ENCODE measurements at regions not wholly inside any gene's neighbourhood (a gene's known extent, or its start where the extent isn't known, plus 50 kb on each side); places are given as distances from the start of the nearest gene placed in this dataset.

DNA sequence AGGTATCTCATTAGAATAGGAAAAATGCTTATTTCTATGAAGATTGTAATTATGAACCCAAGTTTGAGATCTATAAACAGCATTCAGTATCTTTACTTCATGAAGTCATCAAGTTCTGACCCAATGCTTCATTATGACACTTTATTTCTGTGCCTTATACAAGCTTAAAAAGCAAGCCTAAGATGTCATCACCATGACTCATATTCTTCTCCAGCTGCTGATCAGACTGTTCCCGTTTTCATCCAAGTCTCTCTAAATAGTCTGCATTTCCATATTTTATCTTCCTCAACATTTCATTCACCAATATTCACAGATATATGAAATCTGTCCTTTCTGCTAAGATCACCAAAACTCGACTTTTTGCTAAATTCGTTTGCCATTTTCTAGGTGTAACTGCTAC lies 1247.2 kb upstream of the PRR20A start:
- no peak for TF ChIP-seq PATZ1 (CRISPR knock-in tag; IDR thresholded peaks at IDR 0.05; ENCODE audit: borderline replicate concordance)
- TF ChIP-seq TOX (CRISPR knock-in tag; IDR thresholded peaks at IDR 0.05; ENCODE audit: borderline replicate concordance), result no peak
- no peak for TF ChIP-seq OSR1 (CRISPR knock-in tag; IDR thresholded peaks at IDR 0.05)
- no peak for TF ChIP-seq TSHZ2 (CRISPR knock-in tag; IDR thresholded peaks at IDR 0.05)
- TF ChIP-seq ZFP30 (CRISPR knock-in tag; IDR thresholded peaks at IDR 0.05), result no peak
- no peak for TF ChIP-seq ZNF565 (CRISPR knock-in tag; conservative IDR thresholded peaks at IDR 0.05; ENCODE audit: low read depth)
